ENCODE measurements at regions not wholly inside any gene's neighbourhood (a gene's known extent, or its start where the extent isn't known, plus 50 kb on each side); places are given as distances from the start of the nearest gene placed in this dataset.

GRCh38 chr3:63022114-63022513 lies 146.9 kb upstream of the CADPS start:
- TF ChIP-seq ZFX (IDR thresholded peaks at IDR 0.05) = no peak
- no peak for TF ChIP-seq CTCF (conservative IDR thresholded peaks at IDR 0.05)
- H3K27ac ChIP-seq = no peak overlapping the region

- no peak overlapping the region for H3K27ac ChIP-seq
- TF ChIP-seq ZFX (IDR thresholded peaks at IDR 0.05) (no peak), CTCF (conservative IDR thresholded peaks at IDR 0.05) (no peak)
Measured at GRCh38 chr3:63026722-63027121, 151.5 kb upstream of the CADPS start.

- H3K27ac ChIP-seq = no peak overlapping the region
- TF ChIP-seq ZFX (IDR thresholded peaks at IDR 0.05) (no peak), CTCF (conservative IDR thresholded peaks at IDR 0.05) (no peak)
Measured at GRCh38 chr3:63029326-63029725, 154.1 kb upstream of the CADPS start.

- TF ChIP-seq CTCF (conservative IDR thresholded peaks at IDR 0.05) (no peak), ZFX (IDR thresholded peaks at IDR 0.05) (no peak)
Measured at GRCh38 chr3:63029921-63030320, 154.7 kb upstream of the CADPS start.

DNA sequence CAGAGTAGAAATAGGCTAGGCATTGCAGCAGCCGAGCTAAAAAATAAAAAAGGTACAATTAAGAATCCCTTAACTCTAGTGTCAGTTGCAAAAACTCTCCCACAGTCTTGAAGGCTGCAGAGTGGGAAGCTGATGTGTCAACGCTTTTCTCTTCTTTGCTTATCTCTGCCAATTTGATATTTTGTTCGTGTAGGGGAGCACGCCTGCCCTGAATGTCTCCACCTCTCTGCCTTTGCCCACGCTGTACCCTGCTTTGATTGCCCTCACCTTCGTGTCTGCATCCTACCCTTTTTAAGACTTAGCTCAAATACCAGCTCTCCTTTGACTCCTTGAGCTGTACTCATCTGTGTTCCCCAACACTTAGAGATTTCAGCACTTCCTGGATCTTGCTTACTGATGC lies 155.4 kb upstream of the CADPS start:
- H3K27ac ChIP-seq = no peak overlapping the region
- no peak for TF ChIP-seq CTCF (conservative IDR thresholded peaks at IDR 0.05)
- no peak for TF ChIP-seq ZFX (IDR thresholded peaks at IDR 0.05)

More at GRCh38 chr3:63029921-63030320, 154.7 kb upstream of the CADPS start:
- H3K27ac ChIP-seq = no peak overlapping the region

DNA sequence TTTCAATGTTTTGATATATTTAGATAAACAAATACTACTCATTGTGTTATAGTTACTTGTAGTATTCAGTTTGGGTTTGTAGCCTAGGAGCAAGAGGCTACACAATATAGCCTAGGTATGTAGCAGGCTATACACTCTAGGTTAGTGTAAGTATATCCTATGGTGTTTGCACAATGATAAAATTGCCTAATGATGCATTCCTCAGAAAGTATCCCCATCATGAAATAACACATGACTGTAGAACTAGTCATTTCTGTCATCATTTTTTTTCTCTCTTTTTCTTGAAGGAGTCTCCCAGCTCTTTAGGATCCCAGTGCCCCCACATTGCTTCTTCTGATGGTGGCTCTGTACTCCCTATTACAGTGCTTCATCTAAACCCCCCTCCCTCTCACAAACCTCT lies 157.7 kb upstream of the CADPS start:
- TF ChIP-seq ZFX (IDR thresholded peaks at IDR 0.05) (no peak), CTCF (conservative IDR thresholded peaks at IDR 0.05) (no peak)
- H3K27ac ChIP-seq = no peak overlapping the region

- no peak for TF ChIP-seq CTCF (conservative IDR thresholded peaks at IDR 0.05)
- H3K27ac ChIP-seq = no peak overlapping the region
Measured at GRCh38 chr3:63034101-63034500, 158.9 kb upstream of the CADPS start.
